Esophagus muscularis mucosa (tissue), 4 donors: ENCODE measurements at regions not wholly inside any gene's neighbourhood (a gene's known extent, or its start where the extent isn't known, plus 50 kb on each side); places are given as distances from the start of the nearest gene placed in this dataset.

Source experiments
- DNase-seq: peaks from one replicate; pipeline ENCODE4 v3.0.0-alpha.2; 2017; ENCODE audit errors: extremely low spot score
- H3K27ac ChIP-seq, 4 donors: fragments of 200-600 bp; sonication (generic); replicated peaks in 1 of 4; 1 replicate in 3 of 4; 2 replicates in 1 of 4; pipeline ENCODE4 v1.5.1; 2016 to 2019; ENCODE audit warnings: mild to moderate bottlenecking in 1 of 4
- H3K27me3 ChIP-seq, 4 donors: fragments of 200-600 bp; sonication (generic); one replicate each; pipeline versions ENCODE4 v1.5.1 to v1.6.0; 2016 to 2019
- H3K36me3 ChIP-seq, 4 donors: fragments of 200-600 bp; sonication (generic); one replicate each; pipeline ENCODE4 v1.5.1; 2016 to 2019
- H3K4me1 ChIP-seq, 4 donors: fragments of 200-600 bp; sonication (generic); one replicate each; pipeline ENCODE4 v1.5.1; 2016 to 2019
- H3K4me3 ChIP-seq, 4 donors: fragments of 200-600 bp; sonication (generic); 1 replicate in 2 of 4; 2 replicates in 2 of 4; pipeline ENCODE4 v1.5.1; 2016 to 2019; ENCODE audit warnings: mild to moderate bottlenecking in 4 of 4, moderate library complexity in 1 of 4
- H3K9me3 ChIP-seq, 4 donors: fragments of 200-600 bp; sonication (generic); 1 replicate in 3 of 4; 2 replicates in 1 of 4; pipeline ENCODE4 v1.5.1; 2016 to 2019
- EP300 ChIP-seq: sonication (generic); formaldehyde crosslinking; IDR thresholded peaks from one replicate; pipeline ENCODE4 v1.6.1; 2017; ENCODE audit warnings: antibody characterized with exemption
- POLR2A ChIP-seq: fragments of 450-650 bp; IDR thresholded peaks from one replicate; pipeline ENCODE4 v1.6.1; 2017; ENCODE audit warnings: antibody characterized with exemption, moderate library complexity, mild to moderate bottlenecking, low read depth
- POLR2AphosphoS5 ChIP-seq, 2 donors: sonication (generic); formaldehyde crosslinking; IDR thresholded peaks; one replicate each; pipeline ENCODE4 v1.6.1; 2017; ENCODE audit warnings: antibody characterized with exemption in 2 of 2
- WGBS: methylation state at CpG from one replicate; pipeline ENCODE4 v1.1.5; 2018; 5-methylcytosine and 5-hydroxymethylcytosine counted together
- intact Hi-C: fragments of 100-400 bp; cut with DNase I; formaldehyde crosslinking; loops from one replicate; pipeline ENCODE4 v1.15.1; 2023
- TF ChIP-seq, protein P1 (sequence below), 3 experiments: fragments of 200-600 bp in 2 of 3; fragments of 450-650 bp in 1 of 3; sonication (generic) in 2 of 3; IDR thresholded peaks; one replicate each; pipeline ENCODE4 v1.5.1; 2017 to 2019; ENCODE audit warnings: antibody characterized with exemption in 3 of 3, mild to moderate bottlenecking in 2 of 3, moderate library complexity in 1 of 3

DNA sequence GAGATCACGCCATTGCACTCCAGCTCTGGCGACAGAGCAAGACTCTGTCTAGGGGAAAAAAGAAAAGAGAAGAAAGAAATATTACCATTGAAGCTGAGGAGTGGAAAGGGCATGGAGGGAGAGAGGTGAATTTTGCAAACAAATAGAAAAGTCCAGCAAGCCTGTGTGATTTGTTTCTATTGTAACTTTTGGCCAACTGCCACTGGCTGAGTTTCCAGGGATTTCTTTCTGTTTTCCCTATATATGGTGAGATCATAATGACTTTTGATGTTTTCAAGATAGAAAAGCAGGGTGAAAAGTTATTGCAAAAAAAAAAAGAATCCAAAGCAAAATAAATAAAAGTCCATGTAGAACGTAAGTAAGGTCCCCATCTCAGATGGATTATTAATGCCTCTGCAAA lies 184.2 kb upstream of the RALGAPA2 start:
- intact Hi-C loops = no loop called here
- H3K27me3 ChIP-seq = peaks cover 0 to 14% (median 0%) of the 10 kb centered on the region in 4 donors
- H3K4me3 ChIP-seq = no peak overlapping the region
- peaks cover 0 to 4% (median 0%) of the 10 kb centered on the region in 4 donors for H3K9me3 ChIP-seq
- H3K4me1 ChIP-seq = no peaks in the 10 kb centered on the region
- no peak for DNase-seq
- H3K27ac ChIP-seq = no peak overlapping the region
- H3K36me3 ChIP-seq = no peaks in the 10 kb centered on the region
- TF ChIP-seq POLR2AphosphoS5 (IDR thresholded peaks at IDR 0.05) (no peak), EP300 (no peak), POLR2A (no peak)
- TF ChIP-seq, protein P1, sequence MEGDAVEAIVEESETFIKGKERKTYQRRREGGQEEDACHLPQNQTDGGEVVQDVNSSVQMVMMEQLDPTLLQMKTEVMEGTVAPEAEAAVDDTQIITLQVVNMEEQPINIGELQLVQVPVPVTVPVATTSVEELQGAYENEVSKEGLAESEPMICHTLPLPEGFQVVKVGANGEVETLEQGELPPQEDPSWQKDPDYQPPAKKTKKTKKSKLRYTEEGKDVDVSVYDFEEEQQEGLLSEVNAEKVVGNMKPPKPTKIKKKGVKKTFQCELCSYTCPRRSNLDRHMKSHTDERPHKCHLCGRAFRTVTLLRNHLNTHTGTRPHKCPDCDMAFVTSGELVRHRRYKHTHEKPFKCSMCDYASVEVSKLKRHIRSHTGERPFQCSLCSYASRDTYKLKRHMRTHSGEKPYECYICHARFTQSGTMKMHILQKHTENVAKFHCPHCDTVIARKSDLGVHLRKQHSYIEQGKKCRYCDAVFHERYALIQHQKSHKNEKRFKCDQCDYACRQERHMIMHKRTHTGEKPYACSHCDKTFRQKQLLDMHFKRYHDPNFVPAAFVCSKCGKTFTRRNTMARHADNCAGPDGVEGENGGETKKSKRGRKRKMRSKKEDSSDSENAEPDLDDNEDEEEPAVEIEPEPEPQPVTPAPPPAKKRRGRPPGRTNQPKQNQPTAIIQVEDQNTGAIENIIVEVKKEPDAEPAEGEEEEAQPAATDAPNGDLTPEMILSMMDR (IDR thresholded peaks at IDR 0.05) = no peak
- 52% methylated on average over 3 of the region's 3 CpGs for WGBS

DNA sequence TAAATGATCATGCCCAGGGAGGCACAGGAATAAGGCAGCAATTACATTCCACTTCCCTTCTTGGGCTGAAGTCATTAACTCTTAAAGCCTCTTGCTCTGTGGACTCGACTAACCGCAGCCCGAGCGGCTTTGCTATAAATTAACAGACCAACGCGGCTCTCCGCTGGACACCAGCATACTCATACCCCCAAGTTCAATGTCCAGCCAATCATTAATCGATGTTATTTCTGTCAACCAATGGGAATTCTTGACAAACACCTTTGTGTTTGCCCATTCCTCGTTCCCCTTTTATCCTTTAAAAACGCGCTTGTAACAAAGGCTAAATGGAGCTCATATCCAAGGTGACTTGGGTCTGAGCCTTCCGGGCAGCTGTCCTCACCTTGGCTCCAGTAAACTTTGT lies 183.1 kb upstream of the RALGAPA2 start:
- no peak for DNase-seq
- TF ChIP-seq EP300 = no peak
- no peak overlapping the region for H3K4me3 ChIP-seq
- 91% methylated on average over 12 of the region's 12 CpGs for WGBS
- H3K4me1 ChIP-seq = no peaks in the 10 kb centered on the region
- peaks cover 0 to 13% (median 0%) of the 10 kb centered on the region in 4 donors for H3K27me3 ChIP-seq
- no peak overlapping the region for H3K27ac ChIP-seq
- H3K9me3 ChIP-seq = no peaks in the 10 kb centered on the region
- H3K36me3 ChIP-seq = no peaks in the 10 kb centered on the region
- intact Hi-C loops = no loop called here

DNA sequence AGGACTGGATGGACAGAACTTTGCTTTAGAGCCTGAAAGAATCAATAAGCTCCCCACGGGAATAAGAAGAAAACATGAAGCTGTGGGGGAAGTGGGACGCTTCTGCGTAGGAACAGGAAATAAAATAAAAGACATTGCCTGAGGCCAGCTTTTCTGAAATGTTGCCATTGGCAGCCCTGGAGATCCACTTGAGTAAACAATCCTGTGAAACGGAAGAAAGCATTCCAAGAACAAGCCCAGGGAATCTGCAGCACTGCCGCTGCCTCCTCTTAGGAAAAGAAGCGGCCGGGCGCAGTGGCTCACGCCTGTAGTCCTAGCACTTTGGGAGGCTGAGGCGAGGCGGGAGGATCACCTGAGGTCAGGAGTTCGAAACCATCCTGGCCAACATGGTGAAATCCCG lies 182.3 kb upstream of the RALGAPA2 start:
- Histone ChIP-seq H3K4me1 (no peaks in the 10 kb centered on the region), H3K27ac (no peak overlapping the region), H3K27me3 (peaks cover 0 to 9% (median 0%) of the 10 kb centered on the region in 4 donors), H3K4me3 (no peak overlapping the region), H3K36me3 (no peaks in the 10 kb centered on the region), H3K9me3 (no peaks in the 10 kb centered on the region)
- DNase-seq = no peak
- TF ChIP-seq POLR2A (no peak), EP300 (no peak), POLR2AphosphoS5 (IDR thresholded peaks at IDR 0.05) (no peak)
- TF ChIP-seq, protein P1 (IDR thresholded peaks at IDR 0.05) = no peak
- WGBS = 67% methylated on average over 13 of the region's 13 CpGs
- intact Hi-C loops = no loop called here

DNA sequence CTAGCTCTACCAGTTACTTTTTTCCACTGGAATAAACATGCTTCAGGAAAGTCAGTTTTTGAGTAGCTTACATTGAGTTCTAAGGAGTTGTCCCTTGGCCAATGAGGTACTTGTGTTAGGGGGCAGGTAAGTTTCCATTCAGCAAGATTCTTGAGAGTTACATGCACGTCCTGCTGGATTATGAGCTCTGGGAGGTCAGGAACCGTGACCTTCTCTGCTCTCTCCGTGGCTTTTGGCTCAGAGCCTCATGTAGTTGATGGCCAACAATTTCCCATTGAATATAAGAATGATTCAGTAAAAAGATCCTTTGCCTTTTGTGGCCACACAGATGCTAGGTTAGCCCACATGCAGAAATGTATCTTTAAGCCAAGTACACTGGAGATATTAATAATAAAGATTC lies 181.8 kb upstream of the RALGAPA2 start:
- DNase-seq = no peak
- WGBS = 49% methylated on average over 3 of the region's 3 CpGs
- H3K4me3 ChIP-seq = no peak overlapping the region
- no peaks in the 10 kb centered on the region for H3K9me3 ChIP-seq
- TF ChIP-seq EP300 (no peak), POLR2AphosphoS5 (IDR thresholded peaks at IDR 0.05) (no peak), POLR2A (no peak)
- TF ChIP-seq, protein P1 (IDR thresholded peaks at IDR 0.05) = no peak
- H3K27me3 ChIP-seq = peaks cover 0 to 9% (median 0%) of the 10 kb centered on the region in 4 donors
- H3K4me1 ChIP-seq = no peaks in the 10 kb centered on the region
- H3K36me3 ChIP-seq = no peaks in the 10 kb centered on the region
- H3K27ac ChIP-seq = no peak overlapping the region
- intact Hi-C loops = no loop called here

DNA sequence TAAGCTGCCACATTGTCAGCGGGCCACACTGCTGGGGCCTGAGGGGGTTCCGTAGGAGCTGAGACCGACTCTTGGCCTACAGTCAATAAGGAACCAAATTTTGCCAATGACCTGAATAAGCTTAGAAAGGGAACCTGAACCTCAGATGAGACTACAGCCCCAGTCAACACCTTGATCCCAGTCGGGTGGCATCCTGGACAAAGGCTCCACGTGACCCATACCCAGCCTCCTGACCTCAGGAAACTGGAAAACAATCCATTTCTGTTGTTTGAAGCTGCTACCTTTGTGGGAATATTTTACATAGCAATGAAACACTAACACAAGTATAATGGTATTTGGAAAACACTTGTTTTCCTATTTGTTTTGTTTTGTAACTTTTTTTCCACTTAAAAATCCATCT lies 179.9 kb upstream of the RALGAPA2 start:
- Histone ChIP-seq H3K27me3 (peaks cover 0 to 19% (median 0%) of the 10 kb centered on the region in 4 donors), H3K27ac (no peak overlapping the region), H3K4me1 (no peaks in the 10 kb centered on the region), H3K9me3 (no peaks in the 10 kb centered on the region), H3K4me3 (no peak overlapping the region), H3K36me3 (no peaks in the 10 kb centered on the region)
- TF ChIP-seq, protein P1 (IDR thresholded peaks at IDR 0.05) = no peak
- WGBS = 73% methylated on average over 5 of the region's 5 CpGs
- intact Hi-C loops = no loop called here
- no peak for DNase-seq
